ENCODE measurements at regions not wholly inside any gene's neighbourhood (a gene's known extent, or its start where the extent isn't known, plus 50 kb on each side); places are given as distances from the start of the nearest gene placed in this dataset.

- DNase-seq: no peak
- Histone ChIP-seq H3K23ac (ENCODE audit: low read length in 2 of 2) (no peak overlapping the region), H4K8ac (ENCODE audit: low read length) (no peak overlapping the region), H3K4me2 (ENCODE audit: low read length, poor library complexity, severe bottlenecking) (no peak overlapping the region), H2BK15ac (ENCODE audit: low read depth, poor library complexity, severe bottlenecking) (no peak overlapping the region), H3K27ac (ENCODE audit: low read length, poor library complexity, severe bottlenecking) (no peak overlapping the region), H4K91ac (ENCODE audit: low read length) (no peak overlapping the region), H2AK5ac (ENCODE audit: low read length, severe bottlenecking) (no peak overlapping the region), H3K4ac (ENCODE audit: low read depth in 1 of 2, low read length in 2 of 2) (no peak overlapping the region), H3K36me3 (ENCODE audit: control insufficient read depth in 1 of 2, insufficient read depth in 2 of 2, low read depth in 1 of 2, low read length in 2 of 2) (no peaks in the 10 kb centered on the region), H2BK120ac (ENCODE audit: low read depth, low read length) (no peak overlapping the region), H3K9me3 (ENCODE audit: control insufficient read depth, low read length) (peaks cover 14% of the 10 kb centered on the region), H3K79me1 (replicated peaks; ENCODE audit: low read length, poor library complexity, severe bottlenecking) (no peaks in the 10 kb centered on the region), H2BK12ac (ENCODE audit: low read length in 2 of 2) (no peak overlapping the region), H2AFZ (ENCODE audit: low read depth, low read length) (no peak overlapping the region), H3K27me3 (ENCODE audit: control insufficient read depth in 1 of 2, insufficient read depth in 1 of 2, low read length in 2 of 2) (no peaks in the 10 kb centered on the region), H3K4me1 (ENCODE audit: control insufficient read depth, insufficient read depth, low read depth, low read length) (no peaks in the 10 kb centered on the region), H2BK5ac (ENCODE audit: low read depth, low read length, poor library complexity, severe bottlenecking) (no peak overlapping the region), H3K4me3 (ENCODE audit: insufficient read depth in 1 of 2, low read depth in 1 of 2, low read length in 2 of 2) (peak overlapping the region in 1 of 2 experiments; percentile 36), H3K9ac (ENCODE audit: low read length) (no peak overlapping the region), H3K14ac (ENCODE audit: low read length in 2 of 2) (no peak overlapping the region), H3K18ac (ENCODE audit: low read depth in 1 of 2, low read length in 2 of 2) (no peak overlapping the region)
- 79% methylated on average over 10 of the region's 10 CpGs for WGBS
Measured at GRCh38 chr15:24747376-24747775, 71.8 kb downstream of the NPAP1 start.

GRCh38 chr15:24748812-24749439, 73.4 kb downstream of the NPAP1 start:
- Histone ChIP-seq H3K79me1 (replicated peaks; ENCODE audit: low read length, poor library complexity, severe bottlenecking) (no peaks in the 10 kb centered on the region), H3K4me2 (ENCODE audit: low read length, poor library complexity, severe bottlenecking) (no peak overlapping the region), H3K9ac (ENCODE audit: low read length) (no peak overlapping the region), H3K9me3 (ENCODE audit: control insufficient read depth, low read length) (peaks cover 14% of the 10 kb centered on the region), H4K8ac (ENCODE audit: low read length) (no peak overlapping the region), H3K27ac (ENCODE audit: low read length, poor library complexity, severe bottlenecking) (no peak overlapping the region), H3K36me3 (ENCODE audit: control insufficient read depth in 1 of 2, insufficient read depth in 2 of 2, low read depth in 1 of 2, low read length in 2 of 2) (no peaks in the 10 kb centered on the region), H3K23ac (ENCODE audit: low read length in 2 of 2) (no peak overlapping the region), H2BK15ac (ENCODE audit: low read depth, poor library complexity, severe bottlenecking) (no peak overlapping the region), H3K27me3 (ENCODE audit: control insufficient read depth in 1 of 2, insufficient read depth in 1 of 2, low read length in 2 of 2) (no peaks in the 10 kb centered on the region), H3K4me1 (ENCODE audit: control insufficient read depth, insufficient read depth, low read depth, low read length) (no peaks in the 10 kb centered on the region), H2BK5ac (ENCODE audit: low read depth, low read length, poor library complexity, severe bottlenecking) (no peak overlapping the region), H4K91ac (ENCODE audit: low read length) (no peak overlapping the region), H3K14ac (ENCODE audit: low read length in 2 of 2) (no peak overlapping the region), H2AFZ (ENCODE audit: low read depth, low read length) (no peak overlapping the region), H2BK12ac (ENCODE audit: low read length in 2 of 2) (no peak overlapping the region), H3K4ac (ENCODE audit: low read depth in 1 of 2, low read length in 2 of 2) (no peak overlapping the region), H3K18ac (ENCODE audit: low read depth in 1 of 2, low read length in 2 of 2) (no peak overlapping the region), H2AK5ac (ENCODE audit: low read length, severe bottlenecking) (no peak overlapping the region), H3K4me3 (ENCODE audit: insufficient read depth in 1 of 2, low read depth in 1 of 2, low read length in 2 of 2) (no peak overlapping the region), H2BK120ac (ENCODE audit: low read depth, low read length) (no peak overlapping the region)
- DNase-seq: no peak
- 80% methylated on average over 4 of the region's 4 CpGs for WGBS

- H3K36me3 ChIP-seq (ENCODE audit: control insufficient read depth in 1 of 2, insufficient read depth in 2 of 2, low read depth in 1 of 2, low read length in 2 of 2): no peaks in the 10 kb centered on the region
- no peak overlapping the region for H4K91ac ChIP-seq (ENCODE audit: low read length)
- H3K14ac ChIP-seq (ENCODE audit: low read length in 2 of 2): no peak overlapping the region
- H3K9ac ChIP-seq (ENCODE audit: low read length): no peak overlapping the region
- 34% methylated on average over 3 of the region's 3 CpGs for WGBS
- H2AK5ac ChIP-seq (ENCODE audit: low read length, severe bottlenecking): no peak overlapping the region
- no peak overlapping the region for H2BK15ac ChIP-seq (ENCODE audit: low read depth, poor library complexity, severe bottlenecking)
- H3K4ac ChIP-seq (ENCODE audit: low read depth in 1 of 2, low read length in 2 of 2): no peak overlapping the region
- no peaks in the 10 kb centered on the region for H3K4me1 ChIP-seq (ENCODE audit: control insufficient read depth, insufficient read depth, low read depth, low read length)
- no peak overlapping the region for H2BK12ac ChIP-seq (ENCODE audit: low read length in 2 of 2)
- no peak overlapping the region for H3K18ac ChIP-seq (ENCODE audit: low read depth in 1 of 2, low read length in 2 of 2)
- no peak overlapping the region for H3K4me3 ChIP-seq (ENCODE audit: insufficient read depth in 1 of 2, low read depth in 1 of 2, low read length in 2 of 2)
- H4K8ac ChIP-seq (ENCODE audit: low read length): no peak overlapping the region
- DNase-seq: no peak
- H3K4me2 ChIP-seq (ENCODE audit: low read length, poor library complexity, severe bottlenecking): no peak overlapping the region
- no peak overlapping the region for H2BK120ac ChIP-seq (ENCODE audit: low read depth, low read length)
- no peaks in the 10 kb centered on the region for H3K79me1 ChIP-seq (replicated peaks; ENCODE audit: low read length, poor library complexity, severe bottlenecking)
- no peaks in the 10 kb centered on the region for H3K27me3 ChIP-seq (ENCODE audit: control insufficient read depth in 1 of 2, insufficient read depth in 1 of 2, low read length in 2 of 2)
- H2AFZ ChIP-seq (ENCODE audit: low read depth, low read length): no peak overlapping the region
- peaks cover 11% of the 10 kb centered on the region for H3K9me3 ChIP-seq (ENCODE audit: control insufficient read depth, low read length)
- H3K23ac ChIP-seq (ENCODE audit: low read length in 2 of 2): no peak overlapping the region
- H3K27ac ChIP-seq (ENCODE audit: low read length, poor library complexity, severe bottlenecking): no peak overlapping the region
- H2BK5ac ChIP-seq (ENCODE audit: low read depth, low read length, poor library complexity, severe bottlenecking): no peak overlapping the region
Measured at GRCh38 chr15:24752354-24752753, 76.8 kb downstream of the NPAP1 start.

- no peak for DNase-seq
- Histone ChIP-seq H3K18ac (ENCODE audit: low read depth in 1 of 2, low read length in 2 of 2) (no peak overlapping the region), H2BK120ac (ENCODE audit: low read depth, low read length) (no peak overlapping the region), H2BK5ac (ENCODE audit: low read depth, low read length, poor library complexity, severe bottlenecking) (no peak overlapping the region), H3K79me1 (replicated peaks; ENCODE audit: low read length, poor library complexity, severe bottlenecking) (no peaks in the 10 kb centered on the region), H3K9ac (ENCODE audit: low read length) (no peak overlapping the region), H4K91ac (ENCODE audit: low read length) (no peak overlapping the region), H3K4me1 (ENCODE audit: control insufficient read depth, insufficient read depth, low read depth, low read length) (no peaks in the 10 kb centered on the region), H3K14ac (ENCODE audit: low read length in 2 of 2) (no peak overlapping the region), H3K4me3 (ENCODE audit: insufficient read depth in 1 of 2, low read depth in 1 of 2, low read length in 2 of 2) (no peak overlapping the region), H3K36me3 (ENCODE audit: control insufficient read depth in 1 of 2, insufficient read depth in 2 of 2, low read depth in 1 of 2, low read length in 2 of 2) (no peaks in the 10 kb centered on the region), H3K4ac (ENCODE audit: low read depth in 1 of 2, low read length in 2 of 2) (no peak overlapping the region), H3K9me3 (ENCODE audit: control insufficient read depth, low read length) (peaks cover 6% of the 10 kb centered on the region), H3K27ac (ENCODE audit: low read length, poor library complexity, severe bottlenecking) (no peak overlapping the region), H3K4me2 (ENCODE audit: low read length, poor library complexity, severe bottlenecking) (no peak overlapping the region), H2AK5ac (ENCODE audit: low read length, severe bottlenecking) (no peak overlapping the region), H2BK12ac (ENCODE audit: low read length in 2 of 2) (no peak overlapping the region), H2AFZ (ENCODE audit: low read depth, low read length) (no peak overlapping the region), H2BK15ac (ENCODE audit: low read depth, poor library complexity, severe bottlenecking) (no peak overlapping the region), H3K27me3 (ENCODE audit: control insufficient read depth in 1 of 2, insufficient read depth in 1 of 2, low read length in 2 of 2) (no peaks in the 10 kb centered on the region), H4K8ac (ENCODE audit: low read length) (no peak overlapping the region), H3K23ac (ENCODE audit: low read length in 2 of 2) (no peak overlapping the region)
- 75% methylated on average over 5 of the region's 5 CpGs for WGBS
Measured at GRCh38 chr15:24756101-24756500, 80.5 kb downstream of the NPAP1 start.

All from mesenchymal stem cell (in vitro differentiated cells and primary cell).